Fibroblast of the aortic adventitia (primary cell): ENCODE measurements at regions not wholly inside any gene's neighbourhood (a gene's known extent, or its start where the extent isn't known, plus 50 kb on each side); places are given as distances from the start of the nearest gene placed in this dataset.

Experiments used
- DNase-seq: peaks from one replicate; pipeline ENCODE4 v3.0.0-alpha.2; 2010; ENCODE audit warnings: low read depth
- H3K4me3 ChIP-seq: 2 replicates; pipeline ENCODE4 v1.5.1; 2011; ENCODE audit warnings: low read depth, mild to moderate bottlenecking, control low read depth, low read length, moderate library complexity
- TF ChIP-seq, protein P1 (sequence below): IDR thresholded peaks from 2 replicates; pipeline ENCODE4 v1.5.1; 2011; ENCODE audit warnings: mild to moderate bottlenecking, low read length, control low read depth, inconsistent platforms; ENCODE audit not compliant: insufficient read depth

DNA sequence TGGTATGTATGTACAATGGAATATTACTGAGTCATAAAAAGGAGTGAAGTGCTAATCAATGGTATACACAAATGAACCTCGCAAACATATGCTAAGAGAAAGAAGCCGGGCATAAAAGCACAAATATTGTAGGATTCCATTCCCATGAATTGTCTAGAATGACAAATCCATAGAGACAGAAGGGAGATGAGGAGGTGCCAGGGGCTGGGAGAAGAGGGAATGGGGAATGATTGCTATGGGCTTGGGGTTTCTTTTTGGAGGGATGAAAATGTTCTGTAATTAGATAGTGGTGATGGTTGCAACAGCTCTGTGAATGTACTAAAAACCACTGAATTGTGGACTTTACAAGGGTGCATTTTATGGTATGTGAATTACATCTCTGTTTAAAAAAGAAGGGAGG, 73.5 kb downstream of the GLI2 start:
- no peak for DNase-seq
- TF ChIP-seq, protein P1, sequence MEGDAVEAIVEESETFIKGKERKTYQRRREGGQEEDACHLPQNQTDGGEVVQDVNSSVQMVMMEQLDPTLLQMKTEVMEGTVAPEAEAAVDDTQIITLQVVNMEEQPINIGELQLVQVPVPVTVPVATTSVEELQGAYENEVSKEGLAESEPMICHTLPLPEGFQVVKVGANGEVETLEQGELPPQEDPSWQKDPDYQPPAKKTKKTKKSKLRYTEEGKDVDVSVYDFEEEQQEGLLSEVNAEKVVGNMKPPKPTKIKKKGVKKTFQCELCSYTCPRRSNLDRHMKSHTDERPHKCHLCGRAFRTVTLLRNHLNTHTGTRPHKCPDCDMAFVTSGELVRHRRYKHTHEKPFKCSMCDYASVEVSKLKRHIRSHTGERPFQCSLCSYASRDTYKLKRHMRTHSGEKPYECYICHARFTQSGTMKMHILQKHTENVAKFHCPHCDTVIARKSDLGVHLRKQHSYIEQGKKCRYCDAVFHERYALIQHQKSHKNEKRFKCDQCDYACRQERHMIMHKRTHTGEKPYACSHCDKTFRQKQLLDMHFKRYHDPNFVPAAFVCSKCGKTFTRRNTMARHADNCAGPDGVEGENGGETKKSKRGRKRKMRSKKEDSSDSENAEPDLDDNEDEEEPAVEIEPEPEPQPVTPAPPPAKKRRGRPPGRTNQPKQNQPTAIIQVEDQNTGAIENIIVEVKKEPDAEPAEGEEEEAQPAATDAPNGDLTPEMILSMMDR: no peak
- no peak overlapping the region for H3K4me3 ChIP-seq

DNA sequence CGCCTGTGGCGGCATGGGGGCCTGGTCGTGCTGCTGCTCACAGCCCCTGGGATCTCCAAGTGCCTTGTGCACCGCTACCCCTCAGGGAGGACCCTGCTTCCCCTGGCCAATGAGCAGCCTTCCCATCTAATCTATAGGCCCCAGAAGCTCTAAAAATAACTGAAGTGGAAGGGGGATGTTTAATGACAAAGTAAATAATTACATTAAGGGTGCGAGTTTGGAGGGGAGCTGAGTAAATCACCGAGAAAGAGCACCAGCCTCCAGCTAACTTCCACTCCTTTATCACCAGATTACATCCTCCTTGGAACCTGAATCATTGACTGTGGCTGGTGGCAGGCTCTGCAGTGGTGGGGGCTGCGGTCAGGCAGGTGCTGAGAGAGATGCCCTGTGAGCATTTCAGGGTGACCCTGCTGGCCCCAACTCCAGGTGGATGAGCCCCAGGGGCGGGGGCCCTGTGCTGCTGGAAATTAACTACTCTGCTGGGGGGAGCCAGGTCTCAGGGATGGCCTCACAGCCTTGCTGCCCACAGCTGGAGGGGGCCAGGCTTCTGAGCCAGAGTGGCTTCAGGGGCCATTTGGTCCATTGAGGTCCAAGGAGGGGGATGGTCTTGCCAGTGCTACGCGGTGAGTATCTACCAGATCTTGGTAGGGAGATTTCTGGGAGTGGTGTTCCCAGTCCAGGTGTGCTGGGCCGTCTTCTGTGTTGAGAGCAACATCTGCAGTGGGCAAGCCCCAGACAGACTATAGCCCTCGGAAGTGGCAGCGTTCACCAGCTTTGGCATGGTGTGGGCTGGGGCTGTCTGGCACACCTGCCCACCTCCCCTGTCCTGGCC, 74.2 kb downstream of the GLI2 start:
- TF ChIP-seq, protein P1: no peak
- H3K4me3 ChIP-seq: no peak overlapping the region
- DNase-seq: no peak

DNA sequence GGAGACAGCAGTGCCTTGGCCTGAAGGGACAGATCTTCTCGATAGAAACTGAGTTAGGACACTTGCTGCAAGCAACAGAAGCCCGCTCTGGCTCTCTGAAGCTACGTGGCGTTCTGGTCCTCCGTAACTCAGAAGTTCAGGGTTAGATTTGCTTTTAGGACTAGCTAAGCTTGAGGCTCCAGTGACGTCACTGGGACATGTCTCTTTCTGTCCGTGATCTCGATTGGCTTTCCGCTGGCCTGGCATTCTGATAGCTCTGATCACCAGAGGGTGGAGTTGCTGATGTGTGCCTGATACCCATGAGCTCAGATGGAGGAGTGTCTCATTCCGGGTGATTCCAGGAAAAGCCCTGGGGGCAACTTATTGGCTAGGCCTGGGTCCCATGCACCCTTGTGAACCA, 75.0 kb downstream of the GLI2 start:
- no peak for DNase-seq
- TF ChIP-seq, protein P1: no peak
- H3K4me3 ChIP-seq: no peak overlapping the region

DNA sequence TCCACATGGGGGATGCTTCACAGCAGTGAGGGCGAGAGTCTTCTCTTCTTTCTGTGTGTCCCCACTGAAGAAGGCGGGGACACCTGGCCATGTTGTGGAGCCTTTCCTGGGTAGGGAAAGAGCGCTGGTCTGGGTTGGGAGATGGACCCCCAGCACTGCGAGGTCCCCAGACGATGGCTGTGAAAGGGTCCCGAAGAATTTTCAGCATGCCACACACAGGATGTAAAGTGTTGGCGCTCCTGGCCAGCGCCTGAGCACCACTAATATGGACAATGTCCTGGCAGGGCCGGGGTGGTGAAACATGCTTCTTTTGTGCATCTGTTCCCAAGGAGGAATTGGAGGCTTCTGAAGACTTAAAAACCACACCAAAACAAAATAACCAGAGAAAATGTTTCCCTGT, 77.2 kb downstream of the GLI2 start:
- H3K4me3 ChIP-seq: no peak overlapping the region
- TF ChIP-seq, protein P1: no peak

DNA sequence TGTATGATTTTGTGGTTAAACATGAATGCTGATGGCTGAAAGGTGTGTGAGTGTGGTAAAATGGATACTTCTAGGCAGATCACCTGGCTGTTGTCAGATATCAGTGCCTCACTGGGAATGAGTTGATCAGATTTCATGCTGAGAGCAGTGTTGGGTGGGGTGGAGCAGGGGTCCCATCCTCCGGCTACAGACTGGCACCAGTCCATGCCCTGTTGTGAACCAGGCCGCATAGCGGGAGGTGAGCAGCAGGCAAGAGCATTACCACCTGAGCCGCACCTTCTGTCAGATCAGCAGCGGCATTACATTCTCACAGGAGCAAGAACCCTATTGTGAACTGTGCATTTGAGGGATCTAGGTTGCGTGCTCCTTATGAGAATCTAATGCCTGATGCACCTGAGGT, 78.7 kb downstream of the GLI2 start:
- TF ChIP-seq, protein P1: no peak
- DNase-seq: no peak

More for the DNA sequence above, 77.2 kb downstream of the GLI2 start:
- DNase-seq: no peak

DNA sequence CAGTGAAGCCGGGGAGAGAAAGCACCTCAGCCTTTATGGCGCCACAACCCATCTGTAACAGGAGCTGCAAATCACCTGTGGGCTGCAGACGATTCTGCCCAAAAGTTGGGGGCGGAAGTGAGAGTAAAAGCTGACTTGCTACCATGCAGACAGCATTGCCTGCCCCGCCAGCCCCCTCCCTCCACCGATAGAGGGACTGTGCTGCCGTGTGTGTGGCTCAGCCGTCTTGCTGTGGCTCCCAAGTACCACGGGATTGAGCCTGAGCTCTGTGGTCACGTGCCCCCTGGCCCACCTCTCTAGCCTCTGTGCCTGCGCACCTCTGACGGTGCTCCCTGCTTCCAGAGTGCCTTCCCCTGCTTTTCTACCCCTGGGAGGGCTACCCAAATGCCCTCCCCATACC, 79.6 kb downstream of the GLI2 start:
- no peak for DNase-seq
- TF ChIP-seq, protein P1: no peak
- H3K4me3 ChIP-seq: no peak overlapping the region

More for the DNA sequence above, 78.7 kb downstream of the GLI2 start:
- no peak overlapping the region for H3K4me3 ChIP-seq
